B cell (primary cell): ENCODE measurements at regions not wholly inside any gene's neighbourhood (a gene's known extent, or its start where the extent isn't known, plus 50 kb on each side); places are given as distances from the start of the nearest gene placed in this dataset.

Source experiments
- ATAC-seq: fragments of 200-7000 bp; cut with Tn5 transposase; one replicate; pipeline ENCODE4 v1.10.0; 2021; ENCODE audit warnings: low read depth, mild to moderate bottlenecking, moderate number of reproducible peaks, moderate library complexity
- CTCF ChIA-PET: fragments of 350-600 bp; sonication (Branson Sonifier 250); formaldehyde crosslinking; loops from one replicate; lab custom pipeline; 2021; ENCODE audit warnings: antibody characterized with exemption, inconsistent platforms; lab: Charles Lee
- POLR2A ChIA-PET: fragments of 350-600 bp; sonication (Branson Sonifier 250); formaldehyde crosslinking; loops from one replicate; lab custom pipeline; 2021; ENCODE audit warnings: antibody characterized with exemption; lab: Charles Lee
- DNase-seq: peaks from one replicate; pipeline ENCODE4 v3.0.0; 2013
- H2AFZ ChIP-seq: 2 replicates; pipeline ENCODE4 v1.6.1; 2012; ENCODE audit warnings: mild to moderate bottlenecking, low read depth, low read length; ENCODE audit not compliant: insufficient read depth, poor library complexity, severe bottlenecking
- H3K27ac ChIP-seq, 2 donors: 1 replicate in 1 of 2; 2 replicates in 1 of 2; pipeline ENCODE4 v1.5.1; 2012 to 2013; ENCODE audit warnings: low read length in 2 of 2, mild to moderate bottlenecking in 2 of 2, moderate library complexity in 1 of 2
- H3K27me3 ChIP-seq, 4 experiments: fragments of 200-600 bp in 1 of 4; sonication (generic) in 1 of 4; replicated peaks in 1 of 4; 1 replicate in 2 of 4; 2 replicates in 2 of 4; pipeline versions ENCODE4 v1.6.1 to v1.7.0; 2013 to 2016; ENCODE audit warnings: low read length in 3 of 4, mild to moderate bottlenecking in 2 of 4, mixed read lengths in 1 of 4, moderate library complexity in 1 of 4; ENCODE audit not compliant: insufficient read depth in 4 of 4, control insufficient read depth in 3 of 4; ENCODE audit errors: control extremely low read depth in 1 of 4
- H3K36me3 ChIP-seq, 2 experiments: replicated peaks in 1 of 2; 1 replicate in 1 of 2; 2 replicates in 1 of 2; pipeline versions ENCODE4 v1.6.1 to v1.7.1; 2013; ENCODE audit warnings: low read length in 1 of 2; ENCODE audit not compliant: insufficient read depth in 2 of 2, control insufficient read depth in 1 of 2; ENCODE audit errors: control extremely low read depth in 1 of 2, extremely low read depth in 1 of 2
- H3K4me1 ChIP-seq, 2 donors: fragments of 200-600 bp in 1 of 2; sonication (generic) in 1 of 2; 1 replicate in 1 of 2; 2 replicates in 1 of 2; pipeline versions ENCODE4 v1.5.1 to v1.6.1; 2013 to 2017; ENCODE audit warnings: low read length in 2 of 2; ENCODE audit not compliant: control insufficient read depth in 2 of 2, insufficient read depth in 2 of 2
- H3K4me2 ChIP-seq: replicated peaks from 2 replicates; pipeline ENCODE3; 2012; ENCODE audit warnings: mild to moderate bottlenecking, low read depth, low read length; ENCODE audit not compliant: poor library complexity, severe bottlenecking
- H3K4me3 ChIP-seq, 5 experiments: fragments of 200-600 bp in 1 of 5; sonication (generic) in 1 of 5; 1 replicate in 3 of 5; 2 replicates in 2 of 5; pipeline versions ENCODE4 v1.5.1 to v1.7.0; 2011 to 2016; ENCODE audit warnings: low read length in 4 of 5, mild to moderate bottlenecking in 4 of 5, low read depth in 2 of 5, control low read depth in 1 of 5, moderate library complexity in 1 of 5; ENCODE audit not compliant: insufficient read depth in 1 of 5; ENCODE audit errors: control extremely low read depth in 1 of 5, extremely low read depth in 1 of 5
- H3K79me2 ChIP-seq: fragments of 200-600 bp; sonication (generic); one replicate; pipeline ENCODE4 v1.6.0; 2016; ENCODE audit warnings: low read length; ENCODE audit not compliant: control insufficient read depth, insufficient read depth
- H3K9ac ChIP-seq: fragments of 200-600 bp; sonication (generic); 2 replicates; pipeline ENCODE4 v1.6.1; 2017; ENCODE audit warnings: mild to moderate bottlenecking, low read length, moderate library complexity
- H3K9me3 ChIP-seq, 3 donors: one replicate each; pipeline versions ENCODE4 v1.6.1 to v1.7.1; 2013; ENCODE audit warnings: low read length in 2 of 3; ENCODE audit not compliant: control insufficient read depth in 2 of 3, insufficient read depth in 1 of 3; ENCODE audit errors: control extremely low read depth in 1 of 3
- H4K20me1 ChIP-seq: 2 replicates; pipeline ENCODE4 v1.6.0; 2012; ENCODE audit warnings: mild to moderate bottlenecking, low read length; ENCODE audit not compliant: insufficient read depth, control insufficient read depth, poor library complexity, severe bottlenecking
- H3K27ac Mint-ChIP-seq: one replicate; pipeline ENCODE4 v1.8.0; 2021; ENCODE audit warnings: mixed read lengths
- H3K27me3 Mint-ChIP-seq: one replicate; pipeline ENCODE4 v1.8.0; 2021; ENCODE audit warnings: mixed read lengths
- H3K4me1 Mint-ChIP-seq: one replicate; pipeline ENCODE4 v1.8.0; 2021; ENCODE audit warnings: mixed read lengths
- H3K4me3 Mint-ChIP-seq: one replicate; pipeline ENCODE4 v1.8.0; 2021; ENCODE audit warnings: mixed read lengths
- H3K9me3 Mint-ChIP-seq: one replicate; pipeline ENCODE4 v1.8.0; 2022; ENCODE audit warnings: mixed read lengths; ENCODE audit not compliant: insufficient read depth
- CTCF ChIP-seq: fragments of 200-600 bp; IDR thresholded peaks from one replicate; pipeline ENCODE4 v1.8.0; 2022; ENCODE audit warnings: antibody characterized with exemption, mild to moderate bottlenecking
- EZH2 ChIP-seq: IDR thresholded peaks from 2 replicates; pipeline ENCODE4 v1.6.1; 2012; ENCODE audit warnings: borderline replicate concordance, low read depth, mild to moderate bottlenecking, moderate library complexity, low read length; ENCODE audit not compliant: insufficient read depth, poor library complexity, severe bottlenecking
- WGBS: methylation state at CpG from one replicate; pipeline ENCODE4 v1.1.5; 2013; ENCODE audit warnings: missing lambda C conversion rate; ENCODE audit not compliant: insufficient coverage; 5-methylcytosine and 5-hydroxymethylcytosine counted together
- intact Hi-C: fragments of 100-400 bp; cut with micrococcal nuclease; formaldehyde crosslinking; loops from one replicate; pipeline ENCODE4 v1.10.0; 2022

- DNase-seq (no peak), ATAC-seq (no peak)
- TF ChIP-seq CTCF (no peak), EZH2 (no peak)
- intact Hi-C loops, result no loop called here
- Mint-ChIP-seq H3K4me3 (no peak overlapping the region), H3K9me3 (no peaks in the 10 kb centered on the region), H3K4me1 (no peaks in the 10 kb centered on the region), H3K27me3 (no peaks in the 10 kb centered on the region), H3K27ac (no peak overlapping the region)
- Histone ChIP-seq H3K27me3 (no peaks in the 10 kb centered on the region), H3K9ac (no peak overlapping the region), H4K20me1 (no peaks in the 10 kb centered on the region), H3K36me3 (no peaks in the 10 kb centered on the region), H2AFZ (no peak overlapping the region), H3K79me2 (no peaks in the 10 kb centered on the region), H3K27ac (no peak overlapping the region), H3K4me1 (no peaks in the 10 kb centered on the region), H3K4me2 (no peak overlapping the region), H3K4me3 (no peak overlapping the region), H3K9me3 (no peaks in the 10 kb centered on the region)
- POLR2A ChIA-PET, result no interaction called here
- CTCF ChIA-PET, result no interaction called here
- WGBS, result no CpG with 5 or more reads among the region's 2 CpGs
Measured at GRCh38 chr12:78406213-78406612, 458.4 kb upstream of the SYT1 start.

- H3K9me3 Mint-ChIP-seq, result peaks cover 2% of the 10 kb centered on the region
- POLR2A ChIA-PET, result no interaction called here
- no peak overlapping the region for H3K4me2 ChIP-seq
Measured at GRCh38 chr12:78406828-78407227, 457.7 kb upstream of the SYT1 start.

More at GRCh38 chr12:78406828-78407227, 457.7 kb upstream of the SYT1 start:
- intact Hi-C loops, result no loop called here
- H3K27ac Mint-ChIP-seq, result no peak overlapping the region
- CTCF ChIA-PET, result no interaction called here
- H3K4me3 ChIP-seq, result no peak overlapping the region
- no peaks in the 10 kb centered on the region for H3K9me3 ChIP-seq
- no peaks in the 10 kb centered on the region for H3K4me1 Mint-ChIP-seq
- ATAC-seq, result no peak
- no peaks in the 10 kb centered on the region for H4K20me1 ChIP-seq
- H3K27me3 ChIP-seq, result no peaks in the 10 kb centered on the region
- H3K4me3 Mint-ChIP-seq, result no peak overlapping the region
- H3K4me1 ChIP-seq, result no peaks in the 10 kb centered on the region
- no peak overlapping the region for H3K27ac ChIP-seq
- TF ChIP-seq EZH2, result no peak
- no peak for TF ChIP-seq CTCF
- DNase-seq, result no peak
- no peaks in the 10 kb centered on the region for H3K79me2 ChIP-seq
- no peaks in the 10 kb centered on the region for H3K36me3 ChIP-seq
- H3K27me3 Mint-ChIP-seq, result no peaks in the 10 kb centered on the region
- H2AFZ ChIP-seq, result no peak overlapping the region
- H3K9ac ChIP-seq, result no peak overlapping the region
- no CpG with 5 or more reads among the region's 2 CpGs for WGBS
